ENCODE measurements at regions not wholly inside any gene's neighbourhood (a gene's known extent, or its start where the extent isn't known, plus 50 kb on each side); places are given as distances from the start of the nearest gene placed in this dataset.
A peak's percentile ranks its signal among the peaks of the same experiment; 100 is the strongest.

DNA sequence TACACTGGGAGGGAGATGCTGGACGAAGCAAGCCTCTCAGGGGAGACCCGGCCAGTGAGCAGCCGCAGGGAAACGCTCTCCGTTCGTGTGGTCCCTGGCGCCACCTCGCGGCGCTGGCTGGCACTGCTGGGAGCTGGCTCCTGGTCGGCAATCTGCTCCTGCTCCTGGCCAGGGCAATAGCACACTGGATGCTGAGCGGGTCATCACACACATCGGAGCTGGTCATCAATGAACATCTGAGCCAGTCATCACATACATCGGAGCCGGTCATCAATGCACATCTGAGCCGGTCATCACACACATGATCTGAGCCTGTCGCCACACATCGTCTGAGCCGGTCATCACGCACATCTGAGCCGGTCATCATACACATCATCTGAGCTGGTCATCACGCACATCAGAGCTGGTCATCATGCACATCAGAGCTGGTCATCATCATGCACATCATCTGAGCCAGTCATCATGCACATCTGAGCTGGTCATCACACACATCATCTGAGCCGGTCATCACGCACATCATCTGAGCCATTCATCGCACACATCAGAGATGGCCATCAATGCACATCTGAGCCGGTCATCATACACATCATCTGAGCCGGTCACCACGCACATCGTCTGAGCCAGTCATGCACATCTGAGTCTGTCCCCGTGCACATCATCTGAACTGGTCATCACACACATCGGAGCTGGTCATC lies 217.3 kb downstream of the RBFOX3 start:
- dilution Hi-C loops (cut with MboI; ENCODE audit: extremely low pct_ligation_motif_present, low sequenced_read_pairs), result loop anchor here (25.0 kb wide), 1 partner anchor 356 kb away; no protein-coding TSS in a partner anchor

DNA sequence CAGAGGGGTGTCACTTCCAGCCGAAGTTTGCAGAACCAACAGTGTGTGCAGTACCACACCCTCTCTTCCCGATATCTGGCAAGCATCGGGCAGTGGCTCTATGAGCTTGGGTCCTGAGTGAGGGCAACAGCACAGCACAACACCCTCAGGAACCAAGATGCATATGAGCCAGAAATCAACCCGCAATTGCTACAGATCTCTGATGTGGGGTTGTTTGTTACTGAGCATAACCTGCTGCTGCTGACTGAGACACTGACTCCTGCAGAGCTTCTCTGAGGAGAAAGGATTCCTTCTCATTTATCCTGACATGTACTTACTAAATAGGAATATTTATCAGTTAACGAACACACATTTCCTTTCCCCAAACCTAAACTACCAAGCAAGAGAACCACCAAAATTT lies 218.3 kb downstream of the RBFOX3 start:
- no peak for DNase-seq (ENCODE audit: low read depth, low spot score)
- Histone ChIP-seq H3K4me1 (ENCODE audit: control insufficient read depth, extremely low read depth, insufficient read depth, low read length) (no peaks in the 10 kb centered on the region), H3K9ac (ENCODE audit: control insufficient read depth, extremely low read depth, insufficient read depth, low read length) (no peak overlapping the region), H3K27ac (ENCODE audit: control insufficient read depth, insufficient read depth, low read length) (no peak overlapping the region), H3K79me2 (ENCODE audit: control insufficient read depth, insufficient read depth, low read length) (no peaks in the 10 kb centered on the region), H3K27me3 (ENCODE audit: control insufficient read depth, extremely low read depth, insufficient read depth, low read length) (peaks cover 58% of the 10 kb centered on the region), H3K4me3 (ENCODE audit: control insufficient read depth in 2 of 3, extremely low read depth in 1 of 3, insufficient read depth in 2 of 3, low read depth in 1 of 3, low read length in 3 of 3) (no peak overlapping the region), H3K4me2 (ENCODE audit: control insufficient read depth, extremely low read depth, insufficient read depth, low read depth, low read length) (no peak overlapping the region), H3K36me3 (ENCODE audit: control insufficient read depth in 2 of 2, extremely low read depth in 1 of 2, insufficient read depth in 2 of 2, low read length in 2 of 2) (no peaks in the 10 kb centered on the region), H3K9me1 (ENCODE audit: control insufficient read depth, extremely low read depth, insufficient read depth, low read length) (no peaks in the 10 kb centered on the region), H4K20me1 (ENCODE audit: control insufficient read depth, extremely low read depth, insufficient read depth, low read length) (peaks cover 7% of the 10 kb centered on the region), H2AFZ (ENCODE audit: control insufficient read depth, low read length) (no peak overlapping the region), H3K9me3 (ENCODE audit: control insufficient read depth, low read depth, low read length) (no peaks in the 10 kb centered on the region)
- FAIRE-seq, result no peak
- no peak for TF ChIP-seq EZH2 (IDR thresholded peaks at IDR 0.05; ENCODE audit: low read length)
- TF ChIP-seq, protein P1, sequence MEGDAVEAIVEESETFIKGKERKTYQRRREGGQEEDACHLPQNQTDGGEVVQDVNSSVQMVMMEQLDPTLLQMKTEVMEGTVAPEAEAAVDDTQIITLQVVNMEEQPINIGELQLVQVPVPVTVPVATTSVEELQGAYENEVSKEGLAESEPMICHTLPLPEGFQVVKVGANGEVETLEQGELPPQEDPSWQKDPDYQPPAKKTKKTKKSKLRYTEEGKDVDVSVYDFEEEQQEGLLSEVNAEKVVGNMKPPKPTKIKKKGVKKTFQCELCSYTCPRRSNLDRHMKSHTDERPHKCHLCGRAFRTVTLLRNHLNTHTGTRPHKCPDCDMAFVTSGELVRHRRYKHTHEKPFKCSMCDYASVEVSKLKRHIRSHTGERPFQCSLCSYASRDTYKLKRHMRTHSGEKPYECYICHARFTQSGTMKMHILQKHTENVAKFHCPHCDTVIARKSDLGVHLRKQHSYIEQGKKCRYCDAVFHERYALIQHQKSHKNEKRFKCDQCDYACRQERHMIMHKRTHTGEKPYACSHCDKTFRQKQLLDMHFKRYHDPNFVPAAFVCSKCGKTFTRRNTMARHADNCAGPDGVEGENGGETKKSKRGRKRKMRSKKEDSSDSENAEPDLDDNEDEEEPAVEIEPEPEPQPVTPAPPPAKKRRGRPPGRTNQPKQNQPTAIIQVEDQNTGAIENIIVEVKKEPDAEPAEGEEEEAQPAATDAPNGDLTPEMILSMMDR (optimal IDR thresholded peaks at IDR 0.05 in 1 of 3, IDR thresholded peaks at IDR 0.05 in 1 of 3, conservative IDR thresholded peaks at IDR 0.05 in 1 of 3; ENCODE audit: extremely low read depth in 1 of 3, insufficient read depth in 2 of 3, low read length in 3 of 3), result no peak
- dilution Hi-C loops (cut with MboI; ENCODE audit: extremely low pct_ligation_motif_present, low sequenced_read_pairs), result loop anchor here (25.0 kb wide), 1 partner anchor 355 kb away; no protein-coding TSS in a partner anchor

More for the DNA sequence above, 217.3 kb downstream of the RBFOX3 start:
- Histone ChIP-seq H3K9ac (ENCODE audit: control insufficient read depth, extremely low read depth, insufficient read depth, low read length) (no peak overlapping the region), H3K27me3 (ENCODE audit: control insufficient read depth, extremely low read depth, insufficient read depth, low read length) (peaks cover 64% of the 10 kb centered on the region), H3K79me2 (ENCODE audit: control insufficient read depth, insufficient read depth, low read length) (no peaks in the 10 kb centered on the region), H3K9me3 (ENCODE audit: control insufficient read depth, low read depth, low read length) (no peaks in the 10 kb centered on the region), H3K4me1 (ENCODE audit: control insufficient read depth, extremely low read depth, insufficient read depth, low read length) (no peaks in the 10 kb centered on the region), H3K4me3 (ENCODE audit: control insufficient read depth in 2 of 3, extremely low read depth in 1 of 3, insufficient read depth in 2 of 3, low read depth in 1 of 3, low read length in 3 of 3) (no peak overlapping the region), H2AFZ (ENCODE audit: control insufficient read depth, low read length) (no peak overlapping the region), H3K27ac (ENCODE audit: control insufficient read depth, insufficient read depth, low read length) (no peak overlapping the region), H3K4me2 (ENCODE audit: control insufficient read depth, extremely low read depth, insufficient read depth, low read depth, low read length) (no peak overlapping the region), H4K20me1 (ENCODE audit: control insufficient read depth, extremely low read depth, insufficient read depth, low read length) (peaks cover 4% of the 10 kb centered on the region), H3K36me3 (ENCODE audit: control insufficient read depth in 2 of 2, extremely low read depth in 1 of 2, insufficient read depth in 2 of 2, low read length in 2 of 2) (no peaks in the 10 kb centered on the region), H3K9me1 (ENCODE audit: control insufficient read depth, extremely low read depth, insufficient read depth, low read length) (no peaks in the 10 kb centered on the region)
- TF ChIP-seq, protein P1 (optimal IDR thresholded peaks at IDR 0.05 in 1 of 3, IDR thresholded peaks at IDR 0.05 in 1 of 3, conservative IDR thresholded peaks at IDR 0.05 in 1 of 3; ENCODE audit: extremely low read depth in 1 of 3, insufficient read depth in 2 of 3, low read length in 3 of 3), result peak; percentile 97 to 100 (median 99)
- peak; percentile 23 for TF ChIP-seq EZH2 (IDR thresholded peaks at IDR 0.05; ENCODE audit: low read length)
- peak; percentile 48 for FAIRE-seq
- peak; percentile 25 for DNase-seq (ENCODE audit: low read depth, low spot score)

Measured in keratinocyte (primary cell).